Pancreas (tissue), 10 donors: ENCODE measurements at regions not wholly inside any gene's neighbourhood (a gene's known extent, or its start where the extent isn't known, plus 50 kb on each side); places are given as distances from the start of the nearest gene placed in this dataset.
"Not testable (repeated sequence)": the region's sequence is repeated elsewhere in the genome, so short reads cannot be mapped to it uniquely, and the experiment has no call there.

Experiments used
- ATAC-seq, 4 donors: fragments of 200-7000 bp; cut with Tn5 transposase; one replicate each; pipeline versions ENCODE4 v1.8.0 to v1.9.1; 2020; ENCODE audit warnings: mild to moderate bottlenecking in 4 of 4, moderate library complexity in 4 of 4
- DNase-seq, 6 donors: peaks; one replicate each; pipeline ENCODE4 v3.0.0-alpha.2; 2020
- FAIRE-seq: peaks from 2 replicates; lab custom pipeline; 2012; peaks lifted over from hg19 to GRCh38; lab: Jason Lieb, UNC
- H3K27ac ChIP-seq, 4 donors: fragments of 200-600 bp; sonication (generic); 1 replicate in 3 of 4; 2 replicates in 1 of 4; pipeline versions ENCODE4 v1.5.0 to v1.8.0; 2020
- H3K27me3 ChIP-seq, 4 donors: fragments of 200-600 bp; one replicate each; pipeline ENCODE4 v1.8.0; 2021
- H3K36me3 ChIP-seq, 3 donors: fragments of 200-600 bp; sonication (generic) in 1 of 3; one replicate each; pipeline versions ENCODE4 v1.5.0 to v1.8.0; 2020 to 2021
- H3K4me1 ChIP-seq, 3 donors: fragments of 200-600 bp; one replicate each; pipeline ENCODE4 v1.8.0; 2021
- H3K4me3 ChIP-seq, 4 donors: fragments of 200-600 bp; sonication (generic) in 2 of 4; one replicate each; pipeline versions ENCODE4 v1.5.0 to v1.8.0; 2020 to 2021
- H3K9me3 ChIP-seq, 4 donors: fragments of 200-600 bp; one replicate each; pipeline ENCODE4 v1.8.0; 2021
- CTCF ChIP-seq, 4 donors: fragments of 200-600 bp; sonication (generic) in 3 of 4; IDR thresholded peaks; one replicate each; pipeline versions ENCODE4 v1.5.0 to v1.8.0; 2021; ENCODE audit warnings: antibody characterized with exemption in 4 of 4
- WGBS, 2 donors: extraction: QIAGEN DNeasy Blood & Tissue Kit; methylation state at CpG; one replicate each; pipeline ENCODE4 v1.1.7; 2013; 5-methylcytosine and 5-hydroxymethylcytosine counted together
- intact Hi-C, 3 donors: fragments of 100-400 bp; cut with DNase I; formaldehyde crosslinking; loops; one replicate each; pipeline versions ENCODE4 v1.11.1 to v1.14.2; 2022
- donor health status: healthy with polysubstance abuse.
- donor health status: DM: no; HTN: no; CAD: no; lungs with moderate emphysema.
- donor health status: DM: no; HTN: no; CAD: no.
- donor health status: control.
- donor health status: control.
- donor health status: Bipolar disorder and iron deficiency.
- donor health status: DM: yes; HTN: yes; CAD: no.
- donor health status: DM: no; HTN: no; CAD: no.
- donor health status: DM: no; HTN: no; CAD: no.
- donor health status: DM: yes; HTN: yes; CAD: no.

GRCh38 chr1:232732344-232732910 lies 72.8 kb upstream of the MAP10 start:
- FAIRE-seq (no peak), DNase-seq (no peak), ATAC-seq (no peak)
- 91 to 92% methylated on average over 1 of the region's 1 CpG for WGBS, 2 donors
- Histone ChIP-seq H3K27ac (no peak overlapping the region), H3K27me3 (no peaks in the 10 kb centered on the region), H3K4me1 (peaks cover 0 to 4% (median 0%) of the 10 kb centered on the region in 3 donors), H3K36me3 (no peaks in the 10 kb centered on the region), H3K9me3 (no peaks in the 10 kb centered on the region), H3K4me3 (no peak overlapping the region)
- TF ChIP-seq CTCF (IDR thresholded peaks at IDR 0.05), result no peak
- intact Hi-C loops, result no loop called here

DNA sequence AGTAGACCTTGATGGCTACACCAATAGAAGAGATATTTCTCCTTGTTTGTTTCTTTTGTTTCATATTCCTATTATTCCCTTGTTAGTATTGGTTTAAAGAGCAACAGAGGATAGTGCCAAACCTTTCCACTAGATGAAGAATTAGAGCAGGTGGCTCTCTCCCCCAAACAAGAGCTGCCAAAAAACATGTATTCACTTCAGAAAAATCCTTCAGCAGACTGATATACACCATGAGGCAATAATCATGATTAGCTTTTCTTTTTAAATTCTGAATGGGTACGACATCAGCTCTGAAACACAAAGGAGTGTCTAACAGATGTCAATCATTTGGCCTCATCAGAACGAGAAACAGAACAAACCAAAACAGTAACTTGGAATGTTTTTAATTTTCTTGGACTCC lies 67.3 kb upstream of the MAP10 start:
- Histone ChIP-seq H3K4me3 (no peak overlapping the region), H3K27ac (no peak overlapping the region), H3K27me3 (no peaks in the 10 kb centered on the region), H3K4me1 (no peaks in the 10 kb centered on the region), H3K9me3 (no peaks in the 10 kb centered on the region), H3K36me3 (no peaks in the 10 kb centered on the region)
- no peak for TF ChIP-seq CTCF (IDR thresholded peaks at IDR 0.05)
- no peak for DNase-seq
- intact Hi-C loops, result no loop called here
- no peak for ATAC-seq
- 62 to 80% methylated on average over 2 of the region's 2 CpGs for WGBS, 2 donors
- FAIRE-seq, result no peak

- Histone ChIP-seq H3K36me3 (no peaks in the 10 kb centered on the region), H3K9me3 (no peaks in the 10 kb centered on the region), H3K27ac (no peak overlapping the region), H3K27me3 (no peaks in the 10 kb centered on the region), H3K4me3 (no peak overlapping the region), H3K4me1 (peaks cover 0 to 5% (median 0%) of the 10 kb centered on the region in 3 donors)
- intact Hi-C loops, result no loop called here
- WGBS, 2 donors, result 84 to 100% methylated on average over 1 of the region's 1 CpG
- FAIRE-seq (no peak), DNase-seq (no peak), ATAC-seq (no peak)
- no peak for TF ChIP-seq CTCF (IDR thresholded peaks at IDR 0.05)
These were observed 61.2 kb upstream of the MAP10 start for GRCh38 chr1:232743999-232744398.

- Histone ChIP-seq H3K36me3 (no peaks in the 10 kb centered on the region), H3K27ac (no peak overlapping the region), H3K4me1 (peaks cover 0 to 5% (median 0%) of the 10 kb centered on the region in 3 donors), H3K27me3 (no peaks in the 10 kb centered on the region), H3K9me3 (no peaks in the 10 kb centered on the region), H3K4me3 (no peak overlapping the region)
- DNase-seq, result no peak
- intact Hi-C loops, result no loop called here
- no peak for ATAC-seq
- no peak for TF ChIP-seq CTCF (IDR thresholded peaks at IDR 0.05)
- WGBS, 2 donors, result 92 to 94% methylated on average over 6 of the region's 6 CpGs
- FAIRE-seq, result no peak
These were observed 60.4 kb upstream of the MAP10 start for GRCh38 chr1:232744847-232745246.

GRCh38 chr1:232745698-232746097 lies 59.5 kb upstream of the MAP10 start:
- H3K36me3 ChIP-seq, FAIRE-seq, H3K27me3 ChIP-seq, H3K4me1 ChIP-seq, H3K9me3 ChIP-seq, intact Hi-C loops, H3K27ac ChIP-seq, H3K4me3 ChIP-seq: not testable (repeated sequence)
- 20 to 21% methylated on average over 2 of the region's 2 CpGs for WGBS, 2 donors
- ATAC-seq, result peak in 1 of 4 donors; percentile 44
- peak in 1 of 6 donors; percentile 5 for DNase-seq
